ENCODE measurements at regions not wholly inside any gene's neighbourhood (a gene's known extent, or its start where the extent isn't known, plus 50 kb on each side); places are given as distances from the start of the nearest gene placed in this dataset.

GRCh38 chr3:22920006-22920405, 283.1 kb upstream of the UBE2E2 start:
- no peaks in the 10 kb centered on the region for H4K20me1 ChIP-seq (replicated peaks in 1 of 2; ENCODE audit: control insufficient read depth in 1 of 2, insufficient read depth in 2 of 2, low read length in 2 of 2)
- no peaks in the 10 kb centered on the region for H3K4me1 ChIP-seq (replicated peaks in 1 of 4; ENCODE audit: control insufficient read depth in 3 of 4, insufficient read depth in 4 of 4, low read length in 3 of 4)
- WGBS, 2 experiments (ENCODE audit: extremely low coverage in 1 of 2, insufficient coverage in 1 of 2, insufficient read length in 1 of 2, insufficient replicate concordance in 2 of 2, low coverage in 1 of 2, low lambda C conversion rate in 2 of 2, missing lambda C conversion rate in 1 of 2) = 88% methylated on average over 3 of the region's 3 CpGs; no CpG with 5 or more reads in 1 of the 2 experiments
- no peak overlapping the region for H2BK12ac ChIP-seq (ENCODE audit: low read depth, low read length)
- no peak overlapping the region for H3K23ac ChIP-seq (ENCODE audit: insufficient read length)
- no peak overlapping the region for H3K9ac ChIP-seq (replicated peaks in 1 of 4; ENCODE audit: extremely low read depth in 1 of 4, low read depth in 3 of 4, low read length in 3 of 4)
- H4K91ac ChIP-seq (replicated peaks; ENCODE audit: insufficient read length, low read length) = no peak overlapping the region
- H3K79me1 ChIP-seq (ENCODE audit: low read depth, low read length) = no peaks in the 10 kb centered on the region
- no peaks in the 10 kb centered on the region for H3K79me2 ChIP-seq (ENCODE audit: control insufficient read depth in 1 of 2, insufficient read depth in 2 of 2, low read length in 2 of 2)
- H3K27me3 ChIP-seq (replicated peaks in 1 of 4; ENCODE audit: control insufficient read depth in 3 of 4, extremely low read depth in 1 of 4, insufficient read depth in 3 of 4, low read length in 3 of 4) = no peaks in the 10 kb centered on the region
- no peak for DNase-seq (ENCODE audit: low read depth in 1 of 2, low spot score in 2 of 2)
- no peak overlapping the region for H3K4me2 ChIP-seq (ENCODE audit: insufficient read depth in 1 of 2, low read depth in 2 of 2, low read length in 2 of 2)
- H2AFZ ChIP-seq (ENCODE audit: low read length) = no peak overlapping the region
- H3K27ac ChIP-seq (ENCODE audit: low read depth, low read length) = no peak overlapping the region
- H2BK120ac ChIP-seq (replicated peaks; ENCODE audit: low read depth, low read length) = no peak overlapping the region
- H4K5ac ChIP-seq (ENCODE audit: insufficient read length, low read depth, low read length) = no peak overlapping the region
- no peak overlapping the region for H3K56ac ChIP-seq (replicated peaks; ENCODE audit: insufficient read length, low read depth, low read length)
- H4K8ac ChIP-seq (ENCODE audit: extremely low read depth, insufficient read depth, low read length) = no peak overlapping the region
- FAIRE-seq = no peak
- no peaks in the 10 kb centered on the region for H3K36me3 ChIP-seq (ENCODE audit: control insufficient read depth in 2 of 4, insufficient read depth in 4 of 4, low read length in 3 of 4)
- ChIA-PET CTCF (ENCODE audit: partially characterized antibody) (interaction anchor here (0.6 to 3.6 kb wide), 3 partner anchors 11 to 204 kb away, joined by 3 to 12 read pairs (median 3); no protein-coding TSS in a partner anchor), POLR2A (ENCODE audit: partially characterized antibody) (no interaction called here)
- no peak overlapping the region for H3K14ac ChIP-seq (ENCODE audit: insufficient read length)
- TF ChIP-seq ATF3 (IDR thresholded peaks at IDR 0.05; ENCODE audit: insufficient read depth, low read depth, low read length) (no peak), BRCA1 (IDR thresholded peaks at IDR 0.05; ENCODE audit: low read depth, low read length) (no peak), E2F6 (IDR thresholded peaks at IDR 0.05) (no peak), RFX5 (IDR thresholded peaks at IDR 0.05; ENCODE audit: borderline replicate concordance, low read depth, low read length) (no peak), TAF7 (optimal IDR thresholded peaks at IDR 0.05; ENCODE audit: borderline replicate concordance, low read depth, low read length) (no peak)
- no peaks in the 10 kb centered on the region for H3K9me3 ChIP-seq (ENCODE audit: insufficient read depth in 2 of 2, low read depth in 1 of 2, low read length in 1 of 2)
- no peak overlapping the region for H2BK5ac ChIP-seq (ENCODE audit: low read depth, low read length)
- H2BK15ac ChIP-seq (ENCODE audit: low read length) = no peak overlapping the region
- H2AK5ac ChIP-seq (ENCODE audit: low read depth, low read length) = no peak overlapping the region
- H3K18ac ChIP-seq (ENCODE audit: extremely low read depth, low read length) = no peak overlapping the region
- H3K23me2 ChIP-seq (ENCODE audit: low read depth, low read length) = no peaks in the 10 kb centered on the region; the same call in 1 of the 2 replicates
- no peak overlapping the region for H3K4me3 ChIP-seq (ENCODE audit: extremely low read depth in 1 of 4, insufficient read depth in 2 of 4, low read depth in 3 of 4, low read length in 4 of 4)
- no peak overlapping the region for H3K4ac ChIP-seq (replicated peaks; ENCODE audit: insufficient read length, low read depth, low read length)
- H2BK20ac ChIP-seq (ENCODE audit: low read length) = no peak overlapping the region

All from H1 (cell line).